DMS153 treated with DMSO at 0.1 percent for 48 hours (cell line): ENCODE measurements at regions not wholly inside any gene's neighbourhood (a gene's known extent, or its start where the extent isn't known, plus 50 kb on each side); places are given as distances from the start of the nearest gene placed in this dataset.

ENCODE experiments used
- DNase-seq: peaks from one replicate; lab custom pipeline; 2025; ENCODE audit not compliant: unreplicated experiment; lab: John Stamatoyannopoulos, UW

GRCh38 chr7:25926451-25926850, 225.5 kb upstream of the NFE2L3 start:
- DNase-seq = no peak

DNA sequence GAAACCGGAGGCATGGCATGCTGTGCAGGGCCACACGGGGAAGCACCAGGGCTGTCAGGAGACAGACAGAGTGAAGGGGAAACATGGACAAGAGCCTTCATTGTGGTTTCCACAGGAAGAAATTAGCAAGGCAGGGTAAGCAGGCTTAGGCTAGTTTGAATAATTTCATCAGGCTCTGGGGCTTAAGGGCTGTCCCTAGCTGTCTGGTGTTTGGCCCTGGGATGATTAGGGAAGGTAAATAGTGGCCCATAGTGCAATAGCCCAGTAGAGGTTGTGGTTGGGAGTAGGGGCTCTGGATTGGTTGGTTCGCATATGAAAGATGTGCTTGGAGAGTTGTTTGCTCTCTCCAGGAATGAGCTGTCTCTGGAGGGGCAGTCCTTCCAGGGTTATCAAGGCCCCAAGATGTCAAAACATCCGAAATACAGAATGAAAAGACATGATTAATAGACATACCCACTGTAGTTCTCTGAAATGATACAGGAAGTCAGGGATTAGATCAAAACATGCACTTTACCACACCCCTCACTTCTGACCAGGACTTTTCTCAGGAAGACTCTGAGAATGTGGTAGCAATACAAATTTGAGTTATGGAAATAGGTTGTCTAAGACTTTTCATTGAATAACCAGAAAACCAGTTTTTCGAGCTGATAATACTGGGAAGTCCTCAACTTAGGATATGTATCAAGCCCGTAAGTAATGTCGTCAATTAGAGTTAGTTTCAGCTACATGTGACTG, 224.9 kb upstream of the NFE2L3 start:
- no peak for DNase-seq

DNA sequence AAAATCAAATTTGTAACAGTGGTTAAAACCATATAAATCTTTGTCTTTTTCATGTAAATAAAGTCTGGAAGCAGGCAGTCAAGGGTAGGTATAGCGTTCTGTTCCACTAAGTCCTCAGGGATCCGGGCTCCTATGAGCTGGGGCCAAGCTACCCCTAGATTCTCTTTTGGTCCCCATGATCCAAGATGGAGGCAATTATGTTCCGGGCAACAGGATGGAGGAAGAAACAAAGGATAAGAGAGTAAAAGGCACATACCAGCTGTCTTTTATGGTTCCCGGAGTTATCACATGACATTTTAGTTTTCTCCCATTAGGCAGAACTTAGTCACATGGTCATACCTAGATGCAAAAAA, 224.4 kb upstream of the NFE2L3 start:
- no peak for DNase-seq

DNA sequence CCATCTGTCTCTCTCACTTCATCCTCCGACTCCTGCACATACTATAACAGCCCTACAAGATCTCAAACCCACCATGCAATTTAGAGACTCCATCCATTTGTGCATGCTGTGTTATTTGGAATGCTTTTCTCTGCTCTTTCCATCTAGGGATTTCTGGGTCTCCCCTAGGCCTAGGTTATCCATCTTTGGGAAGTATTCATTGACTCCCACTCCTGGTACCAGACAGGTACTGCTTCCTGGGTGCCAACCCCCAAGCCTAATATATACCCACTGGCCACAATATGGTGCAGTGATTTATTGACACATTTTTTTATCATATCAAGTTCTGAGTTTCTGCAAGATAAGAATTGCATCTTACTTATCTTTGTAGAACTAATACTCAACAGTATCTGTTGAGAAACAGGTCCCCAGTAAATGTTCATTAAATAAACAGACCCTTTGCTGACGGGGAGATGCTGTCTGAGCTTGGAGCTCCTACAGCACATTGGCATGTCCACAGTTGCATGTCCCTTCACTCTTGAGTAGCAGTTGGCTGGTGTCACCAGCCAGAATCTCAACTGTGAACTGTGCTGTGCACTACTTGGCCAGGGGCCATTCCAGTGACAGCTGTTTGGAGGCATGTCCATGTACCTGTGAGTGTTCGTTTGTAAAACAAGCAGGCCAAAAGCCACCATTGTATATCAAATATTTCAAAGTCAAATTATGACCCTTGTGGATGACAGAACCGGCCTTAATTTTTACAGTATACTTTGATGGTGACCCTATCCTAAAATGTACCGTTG, 223.3 kb upstream of the NFE2L3 start:
- no peak for DNase-seq

DNA sequence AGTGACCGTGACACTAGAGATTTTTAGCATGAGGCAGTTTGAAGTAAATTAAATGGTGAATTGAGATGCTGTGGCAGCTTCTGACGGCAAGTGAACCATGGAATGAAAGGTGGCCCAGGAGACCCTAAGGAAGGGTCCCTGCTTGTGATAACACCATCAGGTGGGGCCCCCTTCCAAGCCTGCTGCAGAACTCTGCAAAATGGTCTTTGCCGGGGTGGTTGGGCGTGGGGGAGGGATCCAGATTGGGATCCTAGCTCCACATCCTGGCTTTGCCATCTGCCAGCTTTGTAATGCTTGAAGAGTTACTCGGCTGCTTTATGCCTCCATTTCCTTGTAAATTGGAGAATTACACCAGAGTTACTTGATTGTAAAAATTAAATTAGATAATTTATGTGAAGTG, 222.6 kb upstream of the NFE2L3 start:
- no peak for DNase-seq

DNA sequence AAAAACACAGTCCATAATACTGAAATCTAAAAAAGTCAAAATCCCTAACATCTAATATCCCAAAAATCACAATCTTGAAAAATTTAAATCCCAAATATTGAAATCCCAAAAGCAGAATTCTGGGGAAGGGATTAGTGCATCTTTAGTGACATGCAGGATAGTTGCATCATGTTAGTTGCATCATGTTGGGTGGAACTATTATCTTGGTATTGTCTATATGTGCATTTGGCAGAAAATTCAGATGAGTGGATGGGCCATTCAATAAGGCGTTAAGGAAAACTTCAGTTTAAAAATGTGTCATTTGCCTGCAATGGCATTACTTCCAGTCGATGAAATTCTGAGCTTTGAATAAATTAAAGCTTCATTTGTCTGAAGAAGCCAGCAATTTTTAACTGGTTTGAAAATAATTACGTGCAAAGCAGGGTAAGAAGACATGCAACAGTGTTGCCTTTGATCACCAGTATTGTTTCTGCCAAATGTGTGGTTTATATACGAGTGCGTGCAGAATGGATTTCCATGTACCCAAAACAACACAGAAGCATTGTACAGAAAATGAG, 221.4 kb upstream of the NFE2L3 start:
- no peak for DNase-seq

DNA sequence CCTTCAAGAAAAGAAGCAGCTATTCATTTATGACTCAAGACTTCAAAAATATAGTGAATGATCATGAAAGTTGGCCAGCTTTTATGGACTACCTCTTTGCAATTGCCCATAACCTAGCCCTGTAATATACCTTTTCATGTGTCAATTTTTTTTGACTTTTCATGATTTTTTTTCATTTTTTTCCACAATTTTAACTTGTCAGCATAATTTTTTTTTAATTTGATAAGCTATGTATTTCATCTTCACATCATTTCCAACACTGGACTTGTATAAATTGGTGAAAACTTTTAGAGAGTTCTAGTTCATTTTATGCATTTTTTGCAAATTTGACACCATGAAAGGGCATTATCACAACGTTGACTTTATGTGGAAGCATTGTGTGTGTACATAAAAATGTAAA, 220.8 kb upstream of the NFE2L3 start:
- no peak for DNase-seq

DNA sequence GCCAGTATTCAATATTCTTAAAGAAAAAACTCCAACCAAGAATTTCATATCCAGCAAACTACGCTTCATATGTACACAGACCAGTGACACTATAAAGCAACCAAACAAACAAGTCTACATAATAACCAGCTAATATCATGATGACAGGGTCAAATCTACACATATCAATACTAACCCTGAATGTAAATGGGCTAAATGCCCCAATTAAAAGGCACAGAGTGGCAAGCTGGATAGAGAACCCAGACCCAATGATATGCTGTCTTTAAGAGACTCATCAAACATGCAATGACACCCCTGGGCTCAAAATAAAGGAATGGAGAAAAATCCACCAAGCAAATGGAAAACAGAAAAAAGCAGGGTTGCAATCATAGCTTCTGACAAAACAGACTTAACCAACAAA, 218.1 kb upstream of the NFE2L3 start:
- DNase-seq = no peak

- no peak for DNase-seq
Observed at GRCh38 chr7:25940086-25940906, 211.7 kb upstream of the NFE2L3 start.

DNA sequence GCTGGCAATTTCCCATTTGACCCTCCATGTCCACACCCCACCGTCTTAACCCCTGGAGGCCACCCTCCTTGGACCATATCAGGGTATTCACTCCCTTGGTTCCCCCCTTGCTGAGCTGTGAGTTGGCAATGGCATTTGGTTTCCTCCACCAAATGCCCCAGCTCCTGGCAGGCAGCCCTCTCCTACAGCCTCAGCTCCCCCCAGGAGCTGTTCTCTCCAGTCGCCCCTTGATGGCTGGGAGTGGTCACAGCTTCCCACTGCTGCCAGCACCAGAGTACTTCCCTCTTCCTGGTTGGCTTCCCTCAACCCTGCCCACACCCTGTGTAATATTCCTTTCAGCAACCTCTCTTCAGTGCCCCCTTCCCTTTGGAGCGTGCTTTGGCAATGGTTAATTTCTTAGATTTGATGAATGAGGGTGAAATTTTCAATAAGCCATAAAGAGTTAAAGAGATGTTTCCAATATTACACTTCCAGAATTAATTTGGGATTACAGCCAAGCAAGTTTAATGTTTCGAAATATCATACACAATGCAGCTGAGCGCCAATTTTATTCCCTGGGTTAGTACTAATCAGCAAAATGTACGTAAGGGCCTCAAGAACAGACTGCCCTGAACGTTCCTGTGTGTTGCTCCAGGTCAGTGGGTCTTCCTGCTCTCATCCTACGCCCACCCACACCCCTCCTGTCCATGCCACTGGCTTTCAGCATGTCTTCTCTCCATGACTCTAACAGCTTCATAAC, 207.1 kb upstream of the NFE2L3 start:
- no peak for DNase-seq

DNA sequence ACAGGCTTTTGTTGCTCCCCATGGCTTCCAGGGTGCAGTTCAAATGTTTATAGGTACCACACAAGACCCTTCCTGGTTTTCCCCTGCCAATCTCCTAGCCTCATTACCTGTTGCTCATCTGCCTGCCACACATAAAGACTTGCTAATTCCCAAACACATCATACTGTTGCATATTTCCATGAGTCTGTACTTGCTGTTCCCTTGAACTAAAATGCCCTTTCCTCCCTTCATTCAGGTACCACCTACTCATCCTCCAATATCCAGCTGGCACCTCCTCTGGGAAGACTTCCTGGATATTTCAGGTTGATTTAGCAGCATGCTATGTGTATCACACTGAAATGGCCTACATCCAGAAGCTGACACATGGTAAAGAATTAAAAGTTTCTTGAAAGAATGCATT, 206.4 kb upstream of the NFE2L3 start:
- DNase-seq = no peak

DNA sequence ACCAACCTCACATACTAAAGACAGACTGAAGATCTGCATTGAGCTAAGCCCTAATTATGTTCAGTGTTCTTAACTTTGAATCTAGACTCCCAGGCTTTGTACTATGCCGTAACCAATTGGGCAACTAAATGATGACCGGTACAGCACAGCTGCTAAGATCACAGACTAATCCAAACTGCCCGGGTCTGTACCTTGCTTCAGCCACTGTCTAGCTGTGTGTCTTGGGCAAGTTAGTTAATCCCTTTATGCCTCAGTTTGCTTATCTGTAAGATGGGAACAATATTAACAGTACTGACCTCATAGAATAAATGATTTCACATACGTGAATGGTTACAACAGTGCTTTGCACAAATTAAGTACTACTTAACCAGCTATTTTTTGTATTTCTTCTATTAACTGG, 205.8 kb upstream of the NFE2L3 start:
- no peak for DNase-seq

DNA sequence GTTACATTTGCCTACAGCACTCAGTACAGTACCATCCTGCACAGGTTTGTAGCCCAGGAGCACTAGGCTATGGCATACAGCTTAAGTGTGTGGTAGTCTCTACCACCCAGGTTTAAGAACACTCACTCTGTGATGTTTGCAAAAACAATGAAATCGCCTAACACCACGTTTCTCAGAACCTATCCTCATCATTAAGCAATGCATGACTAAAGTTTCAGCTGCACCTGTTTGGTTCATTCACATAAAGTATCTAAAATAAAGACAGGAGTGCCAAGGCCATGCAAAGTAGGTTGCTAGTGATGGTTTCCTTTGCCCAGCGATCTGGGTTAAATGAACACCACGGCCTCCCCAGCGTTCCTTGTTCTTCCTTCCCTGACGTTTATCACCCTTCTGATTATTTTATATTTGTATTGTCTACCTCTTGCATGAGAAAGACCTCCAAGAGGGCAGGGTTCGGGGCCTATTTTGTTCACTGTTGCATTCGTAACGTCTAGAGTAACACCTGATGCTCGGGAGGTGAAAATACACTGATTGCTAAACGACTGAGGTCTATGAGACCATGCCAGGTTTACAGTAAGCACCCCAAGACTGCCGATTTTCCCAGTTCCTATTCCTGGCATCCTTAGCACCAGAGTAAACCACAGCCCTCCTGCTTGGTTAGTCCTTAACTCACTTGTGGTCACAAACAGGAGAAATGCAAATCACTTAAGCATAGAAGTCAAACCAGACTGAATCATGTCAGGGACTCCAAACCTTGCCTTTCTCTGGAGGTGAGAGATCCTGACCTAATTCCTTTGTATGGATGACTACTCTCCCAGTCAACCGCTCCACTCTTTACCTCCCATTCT, 204.1 kb upstream of the NFE2L3 start:
- no peak for DNase-seq

- DNase-seq = no peak
Observed at GRCh38 chr7:25949736-25950487, 202.1 kb upstream of the NFE2L3 start.

GRCh38 chr7:25950488-25951413, 201.2 kb upstream of the NFE2L3 start:
- peak; percentile 90 for DNase-seq

GRCh38 chr7:25951414-25952260, 200.4 kb upstream of the NFE2L3 start:
- peak; percentile 68 for DNase-seq
